ENCODE measurements at regions not wholly inside any gene's neighbourhood (a gene's known extent, or its start where the extent isn't known, plus 50 kb on each side); places are given as distances from the start of the nearest gene placed in this dataset.

DNA sequence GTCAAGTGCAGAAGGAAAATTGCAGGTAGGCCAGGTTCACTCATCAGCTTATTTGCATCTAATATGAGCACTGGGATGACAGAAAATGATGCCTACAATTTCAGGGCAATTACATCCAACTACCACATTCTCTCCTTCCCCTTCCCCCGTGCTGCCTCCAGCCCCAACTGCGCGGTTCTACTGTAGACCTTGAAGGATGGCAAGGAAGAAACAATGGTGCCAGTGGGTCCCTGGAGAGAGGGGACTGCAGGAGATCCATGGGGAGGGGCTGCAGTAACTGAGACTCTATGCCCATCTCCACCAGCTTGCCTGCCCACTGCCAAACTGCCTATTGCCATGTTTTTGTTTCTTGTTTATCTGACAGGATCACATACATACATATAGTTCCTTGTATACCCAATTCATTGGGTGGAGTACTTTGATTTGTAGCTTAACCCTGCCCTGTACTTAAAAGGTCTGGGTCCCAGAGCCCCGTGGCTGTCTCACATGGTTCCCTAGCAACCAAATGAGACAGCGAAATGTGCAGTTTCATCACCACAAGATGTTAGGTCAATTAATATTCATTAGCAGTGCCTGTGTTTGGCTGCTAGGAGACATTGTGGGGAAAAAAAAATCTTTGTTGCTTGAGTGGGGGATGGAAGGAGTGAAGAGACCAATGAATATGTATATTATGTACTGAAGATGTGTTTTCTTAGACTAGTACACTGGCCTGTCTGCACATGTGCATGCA is 253.5 kb upstream of the PLET1 start:
- no peaks in the 10 kb centered on the region for H3K9me3 ChIP-seq (ENCODE audit: low read length)
- H3K9me2 ChIP-seq (replicated peaks; ENCODE audit: insufficient read depth, low read length) = no peaks in the 10 kb centered on the region
- no peaks in the 10 kb centered on the region for H3K36me3 ChIP-seq (ENCODE audit: insufficient read depth, low read length)
- no peaks in the 10 kb centered on the region for H4K20me1 ChIP-seq (ENCODE audit: insufficient read depth, low read depth, low read length)
- H3K27me3 ChIP-seq (ENCODE audit: low read length) = no peaks in the 10 kb centered on the region
- no peaks in the 10 kb centered on the region for H3K79me2 ChIP-seq (ENCODE audit: low read length)
- DNase-seq = no peak
- no peak overlapping the region for H3K27ac ChIP-seq (ENCODE audit: low read length)
- H3K4me1 ChIP-seq (ENCODE audit: low read length) = no peaks in the 10 kb centered on the region
- H3K4me2 ChIP-seq (ENCODE audit: low read depth, low read length, poor library complexity, severe bottlenecking) = no peak overlapping the region
- H3K4me3 ChIP-seq (ENCODE audit: low read length) = no peak overlapping the region
- no peak overlapping the region for H2AFZ ChIP-seq (ENCODE audit: low read length)
- no peak overlapping the region for H3K9ac ChIP-seq (ENCODE audit: low read length)

DNA sequence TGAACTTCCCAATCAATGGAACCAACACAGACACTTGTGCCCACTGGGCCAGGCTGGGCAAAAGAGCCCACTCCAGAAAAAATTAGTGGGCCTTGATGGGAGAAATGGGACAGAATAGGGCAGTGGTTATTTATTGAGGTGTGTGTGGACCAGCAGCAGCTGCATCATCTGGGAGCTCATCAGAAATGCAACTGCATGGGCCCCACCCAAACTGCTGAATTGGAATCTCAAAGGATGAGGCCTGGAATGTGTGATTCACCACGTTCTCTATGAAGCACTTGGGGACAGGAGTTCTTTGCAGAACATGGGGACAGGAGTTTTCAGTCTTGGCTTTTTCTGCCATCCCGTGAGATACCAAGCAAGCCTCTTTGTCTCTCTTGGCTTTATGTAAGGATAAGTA is 255.6 kb upstream of the PLET1 start:
- Histone ChIP-seq H3K9me2 (replicated peaks; ENCODE audit: insufficient read depth, low read length) (no peaks in the 10 kb centered on the region), H3K36me3 (ENCODE audit: insufficient read depth, low read length) (no peaks in the 10 kb centered on the region), H3K27ac (ENCODE audit: low read length) (no peak overlapping the region), H3K4me2 (ENCODE audit: low read depth, low read length, poor library complexity, severe bottlenecking) (no peak overlapping the region), H3K79me2 (ENCODE audit: low read length) (no peaks in the 10 kb centered on the region), H3K9me3 (ENCODE audit: low read length) (no peaks in the 10 kb centered on the region), H2AFZ (ENCODE audit: low read length) (no peak overlapping the region), H3K9ac (ENCODE audit: low read length) (no peak overlapping the region), H4K20me1 (ENCODE audit: insufficient read depth, low read depth, low read length) (no peaks in the 10 kb centered on the region), H3K27me3 (ENCODE audit: low read length) (no peaks in the 10 kb centered on the region), H3K4me3 (ENCODE audit: low read length) (no peak overlapping the region), H3K4me1 (ENCODE audit: low read length) (no peaks in the 10 kb centered on the region)
- no peak for DNase-seq

DNA sequence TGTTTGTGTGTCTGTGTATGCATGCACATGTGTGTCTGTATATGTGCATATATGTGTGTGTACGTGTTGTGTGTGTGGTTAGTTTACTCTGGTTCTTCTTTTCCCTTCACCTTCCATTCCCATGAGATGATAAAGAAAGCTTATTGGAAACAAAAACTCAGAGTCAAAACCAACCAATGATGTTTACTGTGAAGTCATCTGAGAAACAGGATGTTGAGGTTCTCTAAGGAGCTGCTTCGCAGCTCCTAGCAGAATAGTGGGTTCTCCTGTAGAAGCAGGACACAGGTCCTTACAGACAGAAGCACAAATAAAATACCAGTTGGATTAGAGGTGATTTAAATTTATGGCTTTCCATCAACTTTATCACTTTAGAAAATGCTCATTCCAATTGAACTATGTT is 256.1 kb upstream of the PLET1 start:
- H3K4me3 ChIP-seq (ENCODE audit: low read length) = no peak overlapping the region
- H3K9ac ChIP-seq (ENCODE audit: low read length) = no peak overlapping the region
- no peaks in the 10 kb centered on the region for H4K20me1 ChIP-seq (ENCODE audit: insufficient read depth, low read depth, low read length)
- no peaks in the 10 kb centered on the region for H3K4me1 ChIP-seq (ENCODE audit: low read length)
- no peaks in the 10 kb centered on the region for H3K36me3 ChIP-seq (ENCODE audit: insufficient read depth, low read length)
- no peak overlapping the region for H3K27ac ChIP-seq (ENCODE audit: low read length)
- H3K4me2 ChIP-seq (ENCODE audit: low read depth, low read length, poor library complexity, severe bottlenecking) = no peak overlapping the region
- H3K9me3 ChIP-seq (ENCODE audit: low read length) = no peaks in the 10 kb centered on the region
- no peak for DNase-seq
- no peaks in the 10 kb centered on the region for H3K27me3 ChIP-seq (ENCODE audit: low read length)
- H2AFZ ChIP-seq (ENCODE audit: low read length) = no peak overlapping the region
- H3K79me2 ChIP-seq (ENCODE audit: low read length) = no peaks in the 10 kb centered on the region
- H3K9me2 ChIP-seq (replicated peaks; ENCODE audit: insufficient read depth, low read length) = no peaks in the 10 kb centered on the region

DNA sequence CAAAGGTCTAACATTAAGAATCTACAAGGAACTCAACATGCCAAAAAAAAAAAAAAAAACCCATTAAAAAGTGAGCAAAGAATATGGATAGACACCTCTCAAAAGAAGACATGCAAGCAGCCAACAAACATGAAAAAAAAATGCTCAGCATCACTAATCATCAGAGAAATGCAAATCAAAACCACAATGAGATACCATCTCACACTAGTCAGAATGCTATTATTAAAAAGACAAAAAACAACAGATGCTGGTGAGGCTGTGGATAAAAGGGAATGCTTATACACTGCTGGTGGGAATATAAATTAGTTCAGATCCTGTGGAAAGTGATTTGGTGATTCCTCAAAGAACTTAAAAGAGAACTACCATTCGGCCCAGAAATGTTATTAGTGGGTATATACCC is 257.7 kb upstream of the PLET1 start:
- Histone ChIP-seq H3K9me3 (ENCODE audit: low read length) (no peaks in the 10 kb centered on the region), H4K20me1 (ENCODE audit: insufficient read depth, low read depth, low read length) (no peaks in the 10 kb centered on the region), H3K9ac (ENCODE audit: low read length) (no peak overlapping the region), H3K4me2 (ENCODE audit: low read depth, low read length, poor library complexity, severe bottlenecking) (no peak overlapping the region), H3K9me2 (replicated peaks; ENCODE audit: insufficient read depth, low read length) (no peaks in the 10 kb centered on the region), H2AFZ (ENCODE audit: low read length) (no peak overlapping the region), H3K27me3 (ENCODE audit: low read length) (no peaks in the 10 kb centered on the region), H3K36me3 (ENCODE audit: insufficient read depth, low read length) (no peaks in the 10 kb centered on the region), H3K79me2 (ENCODE audit: low read length) (no peaks in the 10 kb centered on the region), H3K27ac (ENCODE audit: low read length) (no peak overlapping the region), H3K4me1 (ENCODE audit: low read length) (no peaks in the 10 kb centered on the region), H3K4me3 (ENCODE audit: low read length) (no peak overlapping the region)
- DNase-seq = no peak

DNA sequence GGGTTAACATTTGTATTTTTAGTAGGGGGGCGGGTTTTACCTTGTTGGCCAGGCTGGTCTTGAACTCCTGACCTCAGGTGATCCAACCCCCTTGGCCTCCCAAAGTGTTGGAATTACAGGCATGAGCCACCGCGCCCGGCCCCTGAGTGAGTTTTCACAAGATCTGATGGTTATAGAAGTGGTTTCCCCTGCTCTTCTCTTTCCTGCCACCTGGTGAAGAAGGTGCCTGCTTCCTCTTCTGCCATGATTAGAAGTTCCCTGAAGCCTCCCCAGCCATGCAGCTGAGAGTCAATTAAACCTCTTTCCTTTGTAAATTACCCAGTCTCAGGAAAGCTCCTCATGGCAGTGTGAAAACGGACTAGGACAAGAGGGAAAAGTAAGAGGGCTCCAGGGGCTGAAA is 259.1 kb upstream of the PLET1 start:
- H2AFZ ChIP-seq (ENCODE audit: low read length) = no peak overlapping the region
- no peaks in the 10 kb centered on the region for H4K20me1 ChIP-seq (ENCODE audit: insufficient read depth, low read depth, low read length)
- no peak overlapping the region for H3K4me3 ChIP-seq (ENCODE audit: low read length)

DNA sequence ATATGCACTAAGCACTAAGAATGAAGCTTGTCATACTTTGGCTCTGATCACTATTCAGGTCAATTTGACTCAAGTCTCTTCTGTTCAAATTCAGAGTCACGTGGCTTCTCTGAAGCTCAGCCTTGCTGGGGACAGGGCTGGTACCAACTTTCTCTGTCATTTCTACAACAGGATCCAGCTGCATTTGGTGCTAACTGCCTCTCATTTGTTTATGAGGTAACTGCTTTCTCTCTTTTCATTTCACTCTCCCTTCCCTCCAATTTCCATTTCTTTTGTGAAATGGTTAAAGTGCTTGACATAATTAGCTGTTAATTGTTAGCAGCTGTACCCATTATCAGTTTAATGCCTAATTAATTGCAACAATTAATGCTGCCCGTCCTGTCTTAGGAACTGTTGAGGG is 259.7 kb upstream of the PLET1 start:
- Histone ChIP-seq H3K9me2 (replicated peaks; ENCODE audit: insufficient read depth, low read length) (no peaks in the 10 kb centered on the region), H3K27ac (ENCODE audit: low read length) (no peak overlapping the region), H4K20me1 (ENCODE audit: insufficient read depth, low read depth, low read length) (no peaks in the 10 kb centered on the region), H3K36me3 (ENCODE audit: insufficient read depth, low read length) (no peaks in the 10 kb centered on the region), H3K9ac (ENCODE audit: low read length) (no peak overlapping the region), H3K9me3 (ENCODE audit: low read length) (no peaks in the 10 kb centered on the region), H3K4me2 (ENCODE audit: low read depth, low read length, poor library complexity, severe bottlenecking) (no peak overlapping the region), H2AFZ (ENCODE audit: low read length) (no peak overlapping the region), H3K4me1 (ENCODE audit: low read length) (no peaks in the 10 kb centered on the region), H3K27me3 (ENCODE audit: low read length) (no peaks in the 10 kb centered on the region), H3K4me3 (ENCODE audit: low read length) (no peak overlapping the region), H3K79me2 (ENCODE audit: low read length) (no peaks in the 10 kb centered on the region)
- no peak for DNase-seq

More for the DNA sequence above, 259.1 kb upstream of the PLET1 start:
- Histone ChIP-seq H3K36me3 (ENCODE audit: insufficient read depth, low read length) (no peaks in the 10 kb centered on the region), H3K9me3 (ENCODE audit: low read length) (no peaks in the 10 kb centered on the region), H3K4me2 (ENCODE audit: low read depth, low read length, poor library complexity, severe bottlenecking) (no peak overlapping the region), H3K79me2 (ENCODE audit: low read length) (no peaks in the 10 kb centered on the region), H3K9ac (ENCODE audit: low read length) (no peak overlapping the region), H3K27ac (ENCODE audit: low read length) (no peak overlapping the region), H3K9me2 (replicated peaks; ENCODE audit: insufficient read depth, low read length) (no peaks in the 10 kb centered on the region), H3K27me3 (ENCODE audit: low read length) (no peaks in the 10 kb centered on the region), H3K4me1 (ENCODE audit: low read length) (no peaks in the 10 kb centered on the region)
- no peak for DNase-seq

DNA sequence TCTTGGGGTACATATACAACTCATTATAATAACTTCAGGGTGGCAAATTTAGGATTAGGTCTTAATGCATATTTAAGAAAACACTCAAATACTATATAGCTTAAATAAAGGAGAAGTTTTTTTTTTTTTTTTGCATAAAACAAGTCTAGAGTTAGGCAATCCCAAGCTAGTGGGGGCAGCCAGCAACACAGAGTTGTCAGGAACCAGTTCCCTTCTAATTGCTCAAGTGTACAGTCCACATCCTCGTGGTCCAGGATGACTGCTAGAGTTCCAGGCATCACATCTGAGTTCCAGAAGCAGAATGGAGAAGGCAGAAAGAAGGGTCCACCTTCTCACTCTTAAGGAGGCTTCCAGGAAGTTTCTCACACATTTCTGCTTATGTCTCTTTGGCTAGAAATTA is 261.9 kb upstream of the PLET1 start:
- Histone ChIP-seq H3K9me3 (ENCODE audit: low read length) (no peaks in the 10 kb centered on the region), H3K4me1 (ENCODE audit: low read length) (no peaks in the 10 kb centered on the region), H3K4me3 (ENCODE audit: low read length) (no peak overlapping the region), H3K79me2 (ENCODE audit: low read length) (no peaks in the 10 kb centered on the region), H3K36me3 (ENCODE audit: insufficient read depth, low read length) (no peaks in the 10 kb centered on the region), H3K9me2 (replicated peaks; ENCODE audit: insufficient read depth, low read length) (no peaks in the 10 kb centered on the region), H2AFZ (ENCODE audit: low read length) (no peak overlapping the region), H3K27me3 (ENCODE audit: low read length) (no peaks in the 10 kb centered on the region), H4K20me1 (ENCODE audit: insufficient read depth, low read depth, low read length) (no peaks in the 10 kb centered on the region), H3K9ac (ENCODE audit: low read length) (no peak overlapping the region), H3K27ac (ENCODE audit: low read length) (no peak overlapping the region), H3K4me2 (ENCODE audit: low read depth, low read length, poor library complexity, severe bottlenecking) (no peak overlapping the region)
- no peak for DNase-seq

DNA sequence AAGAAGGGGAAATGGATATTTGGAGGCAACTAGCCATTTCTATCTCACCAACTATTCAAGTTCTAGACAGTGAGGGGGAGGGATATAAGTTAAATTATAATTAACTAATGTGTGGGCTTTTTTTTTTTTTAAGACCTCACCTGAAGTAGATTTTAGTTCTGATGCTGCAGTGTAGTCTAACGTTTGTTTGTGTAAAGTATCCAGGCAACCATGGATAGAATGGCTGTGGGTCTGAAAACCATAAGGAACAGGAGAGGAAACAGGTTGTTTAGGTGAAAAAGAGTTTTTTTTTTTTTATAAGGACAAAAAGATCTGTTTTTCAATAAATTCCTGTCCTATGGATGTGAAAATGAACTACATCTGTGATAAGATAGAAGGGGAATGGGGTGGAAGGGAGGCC is 262.4 kb upstream of the PLET1 start:
- Histone ChIP-seq H3K36me3 (ENCODE audit: insufficient read depth, low read length) (no peaks in the 10 kb centered on the region), H3K27me3 (ENCODE audit: low read length) (no peaks in the 10 kb centered on the region), H3K79me2 (ENCODE audit: low read length) (no peaks in the 10 kb centered on the region), H3K4me3 (ENCODE audit: low read length) (no peak overlapping the region), H3K9me3 (ENCODE audit: low read length) (no peaks in the 10 kb centered on the region), H3K9ac (ENCODE audit: low read length) (no peak overlapping the region), H3K27ac (ENCODE audit: low read length) (no peak overlapping the region), H2AFZ (ENCODE audit: low read length) (no peak overlapping the region), H3K4me1 (ENCODE audit: low read length) (no peaks in the 10 kb centered on the region), H3K4me2 (ENCODE audit: low read depth, low read length, poor library complexity, severe bottlenecking) (no peak overlapping the region), H3K9me2 (replicated peaks; ENCODE audit: insufficient read depth, low read length) (no peaks in the 10 kb centered on the region), H4K20me1 (ENCODE audit: insufficient read depth, low read depth, low read length) (no peaks in the 10 kb centered on the region)
- DNase-seq = no peak

DNA sequence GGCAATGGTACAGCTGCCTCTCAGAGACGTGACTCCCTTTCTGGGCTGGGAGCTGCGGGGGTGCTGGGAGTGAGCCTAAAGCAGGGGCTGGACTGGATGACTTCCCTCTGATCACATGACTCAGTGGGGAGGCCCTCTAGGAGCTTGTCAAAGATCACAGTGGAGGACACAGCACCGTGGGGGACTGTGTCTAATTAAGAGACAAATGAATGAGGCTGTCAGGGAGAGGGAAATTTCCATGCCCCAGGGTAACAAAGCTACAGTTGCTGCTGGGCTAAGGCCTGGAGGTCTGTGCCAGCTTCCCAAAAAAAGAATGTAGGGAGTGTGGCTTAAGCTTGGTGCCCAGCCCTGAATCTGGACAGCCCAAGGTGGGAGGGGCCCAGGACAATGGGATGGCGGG is 262.8 kb upstream of the PLET1 start:
- DNase-seq = no peak
- Histone ChIP-seq H3K4me2 (ENCODE audit: low read depth, low read length, poor library complexity, severe bottlenecking) (no peak overlapping the region), H3K4me1 (ENCODE audit: low read length) (no peaks in the 10 kb centered on the region), H3K27ac (ENCODE audit: low read length) (no peak overlapping the region), H3K27me3 (ENCODE audit: low read length) (no peaks in the 10 kb centered on the region), H3K4me3 (ENCODE audit: low read length) (no peak overlapping the region), H3K9me3 (ENCODE audit: low read length) (no peaks in the 10 kb centered on the region), H3K9ac (ENCODE audit: low read length) (no peak overlapping the region), H3K36me3 (ENCODE audit: insufficient read depth, low read length) (no peaks in the 10 kb centered on the region), H3K79me2 (ENCODE audit: low read length) (no peaks in the 10 kb centered on the region), H2AFZ (ENCODE audit: low read length) (no peak overlapping the region), H4K20me1 (ENCODE audit: insufficient read depth, low read depth, low read length) (no peaks in the 10 kb centered on the region), H3K9me2 (replicated peaks; ENCODE audit: insufficient read depth, low read length) (no peaks in the 10 kb centered on the region)

Measured in Karpas-422 (cell line).